ENCODE measurements at regions not wholly inside any gene's neighbourhood (a gene's known extent, or its start where the extent isn't known, plus 50 kb on each side); places are given as distances from the start of the nearest gene placed in this dataset.

- no peak overlapping the region for H3K9ac ChIP-seq (ENCODE audit: low read length in 2 of 2)
- H3K27ac ChIP-seq (ENCODE audit: low read length) = no peak overlapping the region
- H3K9me3 ChIP-seq (ENCODE audit: control insufficient read depth in 2 of 2, low read length in 2 of 2) = peaks cover 0 to 3% of the 10 kb centered on the region in 2 donors
- no peaks in the 10 kb centered on the region for H3K36me3 ChIP-seq (ENCODE audit: control insufficient read depth in 2 of 2, insufficient read depth in 2 of 2, low read length in 2 of 2)
- no peak overlapping the region for H3K4me3 ChIP-seq (ENCODE audit: low read length in 2 of 2)
- no peaks in the 10 kb centered on the region for H3K27me3 ChIP-seq (ENCODE audit: control insufficient read depth in 1 of 2, insufficient read depth in 2 of 2, low read length in 2 of 2)
- no peaks in the 10 kb centered on the region for H3K4me1 ChIP-seq (ENCODE audit: control insufficient read depth, insufficient read depth, low read length)
Observed at GRCh38 chr15:95170561-95171380, 939.4 kb downstream of the MCTP2 start.

GRCh38 chr15:95171564-95171963 is 940.2 kb downstream of the MCTP2 start:
- no peaks in the 10 kb centered on the region for H3K4me1 ChIP-seq (ENCODE audit: control insufficient read depth, insufficient read depth, low read length)
- H3K4me3 ChIP-seq (ENCODE audit: low read length in 2 of 2) = no peak overlapping the region
- no peak overlapping the region for H3K9ac ChIP-seq (ENCODE audit: low read length in 2 of 2)
- H3K36me3 ChIP-seq (ENCODE audit: control insufficient read depth in 2 of 2, insufficient read depth in 2 of 2, low read length in 2 of 2) = no peaks in the 10 kb centered on the region
- H3K27me3 ChIP-seq (ENCODE audit: control insufficient read depth in 1 of 2, insufficient read depth in 2 of 2, low read length in 2 of 2) = no peaks in the 10 kb centered on the region
- H3K9me3 ChIP-seq (ENCODE audit: control insufficient read depth in 2 of 2, low read length in 2 of 2) = no peaks in the 10 kb centered on the region
- no peak overlapping the region for H3K27ac ChIP-seq (ENCODE audit: low read length)

- Histone ChIP-seq H3K27me3 (ENCODE audit: control insufficient read depth in 1 of 2, insufficient read depth in 2 of 2, low read length in 2 of 2) (no peaks in the 10 kb centered on the region), H3K36me3 (ENCODE audit: control insufficient read depth in 2 of 2, insufficient read depth in 2 of 2, low read length in 2 of 2) (no peaks in the 10 kb centered on the region), H3K4me1 (ENCODE audit: control insufficient read depth, insufficient read depth, low read length) (no peaks in the 10 kb centered on the region), H3K27ac (ENCODE audit: low read length) (no peak overlapping the region), H3K9me3 (ENCODE audit: control insufficient read depth in 2 of 2, low read length in 2 of 2) (no peaks in the 10 kb centered on the region), H3K4me3 (ENCODE audit: low read length in 2 of 2) (no peak overlapping the region), H3K9ac (ENCODE audit: low read length in 2 of 2) (no peak overlapping the region)
Observed at GRCh38 chr15:95174301-95175259, 943.2 kb downstream of the MCTP2 start.

GRCh38 chr15:95175914-95176658 is 944.7 kb downstream of the MCTP2 start:
- Histone ChIP-seq H3K9ac (ENCODE audit: low read length in 2 of 2) (no peak overlapping the region), H3K9me3 (ENCODE audit: control insufficient read depth in 2 of 2, low read length in 2 of 2) (no peaks in the 10 kb centered on the region), H3K27ac (ENCODE audit: low read length) (no peak overlapping the region), H3K36me3 (ENCODE audit: control insufficient read depth in 2 of 2, insufficient read depth in 2 of 2, low read length in 2 of 2) (no peaks in the 10 kb centered on the region), H3K4me1 (ENCODE audit: control insufficient read depth, insufficient read depth, low read length) (no peaks in the 10 kb centered on the region), H3K27me3 (ENCODE audit: control insufficient read depth in 1 of 2, insufficient read depth in 2 of 2, low read length in 2 of 2) (no peaks in the 10 kb centered on the region), H3K4me3 (ENCODE audit: low read length in 2 of 2) (no peak overlapping the region)

- Histone ChIP-seq H3K27me3 (ENCODE audit: control insufficient read depth in 1 of 2, insufficient read depth in 2 of 2, low read length in 2 of 2) (no peaks in the 10 kb centered on the region), H3K4me3 (ENCODE audit: low read length in 2 of 2) (no peak overlapping the region), H3K36me3 (ENCODE audit: control insufficient read depth in 2 of 2, insufficient read depth in 2 of 2, low read length in 2 of 2) (no peaks in the 10 kb centered on the region), H3K4me1 (ENCODE audit: control insufficient read depth, insufficient read depth, low read length) (no peaks in the 10 kb centered on the region), H3K9me3 (ENCODE audit: control insufficient read depth in 2 of 2, low read length in 2 of 2) (peaks cover 0 to 4% of the 10 kb centered on the region in 2 donors), H3K9ac (ENCODE audit: low read length in 2 of 2) (no peak overlapping the region), H3K27ac (ENCODE audit: low read length) (no peak overlapping the region)
Observed at GRCh38 chr15:95176794-95177577, 945.6 kb downstream of the MCTP2 start.

- H3K9me3 ChIP-seq (ENCODE audit: control insufficient read depth in 2 of 2, low read length in 2 of 2) = peaks cover 0 to 4% of the 10 kb centered on the region in 2 donors
- H3K27me3 ChIP-seq (ENCODE audit: control insufficient read depth in 1 of 2, insufficient read depth in 2 of 2, low read length in 2 of 2) = no peaks in the 10 kb centered on the region
- H3K9ac ChIP-seq (ENCODE audit: low read length in 2 of 2) = no peak overlapping the region
- no peak overlapping the region for H3K27ac ChIP-seq (ENCODE audit: low read length)
- no peaks in the 10 kb centered on the region for H3K36me3 ChIP-seq (ENCODE audit: control insufficient read depth in 2 of 2, insufficient read depth in 2 of 2, low read length in 2 of 2)
- H3K4me3 ChIP-seq (ENCODE audit: low read length in 2 of 2) = no peak overlapping the region
- H3K4me1 ChIP-seq (ENCODE audit: control insufficient read depth, insufficient read depth, low read length) = no peaks in the 10 kb centered on the region
Observed at GRCh38 chr15:95180530-95180929, 949.2 kb downstream of the MCTP2 start.

- H3K4me1 ChIP-seq (ENCODE audit: control insufficient read depth, insufficient read depth, low read length) = no peaks in the 10 kb centered on the region
- peaks cover 0 to 4% of the 10 kb centered on the region in 2 donors for H3K9me3 ChIP-seq (ENCODE audit: control insufficient read depth in 2 of 2, low read length in 2 of 2)
- H3K36me3 ChIP-seq (ENCODE audit: control insufficient read depth in 2 of 2, insufficient read depth in 2 of 2, low read length in 2 of 2) = no peaks in the 10 kb centered on the region
- no peak overlapping the region for H3K9ac ChIP-seq (ENCODE audit: low read length in 2 of 2)
- H3K4me3 ChIP-seq (ENCODE audit: low read length in 2 of 2) = no peak overlapping the region
- no peak overlapping the region for H3K27ac ChIP-seq (ENCODE audit: low read length)
- no peaks in the 10 kb centered on the region for H3K27me3 ChIP-seq (ENCODE audit: control insufficient read depth in 1 of 2, insufficient read depth in 2 of 2, low read length in 2 of 2)
Observed at GRCh38 chr15:95182091-95182490, 950.7 kb downstream of the MCTP2 start.

- no peaks in the 10 kb centered on the region for H3K4me1 ChIP-seq (ENCODE audit: control insufficient read depth, insufficient read depth, low read length)
- no peaks in the 10 kb centered on the region for H3K27me3 ChIP-seq (ENCODE audit: control insufficient read depth in 1 of 2, insufficient read depth in 2 of 2, low read length in 2 of 2)
- H3K9ac ChIP-seq (ENCODE audit: low read length in 2 of 2) = no peak overlapping the region
Observed at GRCh38 chr15:95192923-95193322, 961.6 kb downstream of the MCTP2 start.

GRCh38 chr15:95194746-95195145 is 963.4 kb downstream of the MCTP2 start:
- no peak overlapping the region for H3K9ac ChIP-seq (ENCODE audit: low read length in 2 of 2)
- H3K36me3 ChIP-seq (ENCODE audit: control insufficient read depth in 2 of 2, insufficient read depth in 2 of 2, low read length in 2 of 2) = no peaks in the 10 kb centered on the region
- H3K9me3 ChIP-seq (ENCODE audit: control insufficient read depth in 2 of 2, low read length in 2 of 2) = no peaks in the 10 kb centered on the region
- no peak overlapping the region for H3K4me3 ChIP-seq (ENCODE audit: low read length in 2 of 2)
- no peak overlapping the region for H3K27ac ChIP-seq (ENCODE audit: low read length)
- no peaks in the 10 kb centered on the region for H3K27me3 ChIP-seq (ENCODE audit: control insufficient read depth in 1 of 2, insufficient read depth in 2 of 2, low read length in 2 of 2)
- H3K4me1 ChIP-seq (ENCODE audit: control insufficient read depth, insufficient read depth, low read length) = no peaks in the 10 kb centered on the region

More at GRCh38 chr15:95192923-95193322, 961.6 kb downstream of the MCTP2 start:
- H3K4me3 ChIP-seq (ENCODE audit: low read length in 2 of 2) = no peak overlapping the region
- no peak overlapping the region for H3K27ac ChIP-seq (ENCODE audit: low read length)
- H3K36me3 ChIP-seq (ENCODE audit: control insufficient read depth in 2 of 2, insufficient read depth in 2 of 2, low read length in 2 of 2) = no peaks in the 10 kb centered on the region
- H3K9me3 ChIP-seq (ENCODE audit: control insufficient read depth in 2 of 2, low read length in 2 of 2) = no peaks in the 10 kb centered on the region
